ENCODE measurements at regions not wholly inside any gene's neighbourhood (a gene's known extent, or its start where the extent isn't known, plus 50 kb on each side); places are given as distances from the start of the nearest gene placed in this dataset.
"Not testable (repeated sequence)": the region's sequence is repeated elsewhere in the genome, so short reads cannot be mapped to it uniquely, and the experiment has no call there.

DNA sequence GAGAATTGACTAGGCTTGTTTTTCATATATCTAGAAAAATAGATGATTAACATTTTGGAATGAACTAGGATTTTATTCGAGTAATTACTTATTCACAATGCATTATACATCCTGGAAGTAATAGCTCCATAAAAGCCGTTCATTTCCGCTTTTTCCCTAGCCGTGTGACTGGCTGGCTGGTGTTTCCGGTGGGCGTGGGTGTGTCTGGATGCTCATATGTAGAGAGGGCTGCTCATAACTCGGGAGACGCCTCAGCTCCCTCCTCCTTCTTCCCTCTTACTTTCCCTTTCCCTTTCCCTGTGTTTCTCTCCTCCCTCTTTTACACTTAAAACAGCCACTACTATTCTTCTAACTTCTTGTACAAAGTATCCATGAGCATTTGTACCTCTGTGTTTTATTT lies 187.7 kb upstream of the VSTM2A start:
- no peak for DNase-seq (ENCODE audit: low read depth, low spot score)

DNA sequence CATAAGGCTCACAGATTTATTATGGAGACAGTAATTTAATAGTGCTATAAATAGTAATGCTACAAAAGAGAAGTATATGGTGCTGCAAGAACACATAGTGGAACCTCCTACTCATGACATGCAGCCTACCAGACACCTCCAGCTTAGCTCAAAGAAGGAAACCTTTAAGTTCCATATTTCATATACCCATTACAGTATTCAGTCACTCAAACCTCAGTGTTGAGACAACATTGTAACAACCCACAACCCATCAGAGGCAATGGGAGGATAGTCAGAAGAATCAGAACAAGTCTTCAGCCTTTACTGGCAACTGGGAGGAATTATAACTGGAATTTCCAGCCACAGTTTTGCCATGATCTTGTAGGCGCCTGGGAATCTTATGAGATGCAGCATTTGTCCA lies 186.3 kb upstream of the VSTM2A start:
- no peak for DNase-seq (ENCODE audit: low read depth, low spot score)

DNA sequence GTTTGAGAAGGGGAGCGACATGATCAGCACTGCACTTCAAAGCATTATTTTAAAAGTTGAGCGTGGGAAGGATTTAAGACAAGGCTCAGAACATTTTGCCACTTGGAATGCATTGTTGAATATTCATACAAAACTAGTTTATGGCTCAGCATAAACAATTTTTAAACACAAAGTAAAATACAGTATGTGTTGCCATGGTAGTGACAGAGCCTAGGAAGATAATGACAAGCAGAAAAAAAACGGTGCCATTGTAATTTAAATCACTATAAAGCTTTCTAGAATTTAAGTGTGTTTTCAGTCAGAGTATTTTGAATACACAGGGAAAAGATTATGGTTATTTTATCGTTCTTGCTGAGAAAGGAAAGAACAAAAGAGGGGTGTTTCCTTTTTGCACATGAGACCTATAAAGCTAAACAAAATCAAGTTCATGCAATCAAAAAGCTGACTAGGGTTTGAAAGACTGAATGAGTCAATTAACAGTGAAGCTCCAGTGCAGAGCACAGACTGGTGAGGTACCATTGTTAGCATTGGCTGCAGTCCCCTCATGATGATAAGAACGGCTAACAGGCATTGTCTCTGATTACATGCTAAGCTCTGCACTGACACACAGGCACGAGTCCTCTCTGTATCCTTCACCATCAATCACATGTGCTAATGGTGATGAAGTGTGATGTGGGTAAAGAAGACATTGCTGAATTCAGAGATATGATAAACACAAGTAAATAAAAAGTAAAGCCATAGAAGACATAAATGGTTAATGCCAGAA lies 181.9 kb upstream of the VSTM2A start:
- no peak for DNase-seq (ENCODE audit: low read depth, low spot score)

DNA sequence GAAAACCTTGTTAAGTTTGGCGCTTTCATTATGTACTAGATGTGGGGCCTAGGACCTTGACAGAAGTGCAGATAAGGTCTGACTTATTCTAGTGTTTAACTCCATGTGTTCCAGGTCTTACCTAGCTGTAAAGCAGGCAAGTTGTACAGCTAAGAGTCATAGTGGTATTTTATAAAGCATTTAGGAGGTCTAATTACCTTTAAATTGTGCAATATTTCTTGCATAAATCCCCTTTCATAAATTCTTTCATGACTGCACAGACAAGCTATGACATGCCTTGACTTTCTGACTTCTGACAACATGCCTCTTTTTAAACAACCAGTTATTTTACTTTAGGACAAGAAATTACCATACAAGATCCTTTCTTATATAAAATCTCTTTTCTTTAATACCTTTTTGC lies 151.6 kb upstream of the VSTM2A start:
- DNase-seq (ENCODE audit: low read depth, low spot score) = no peak

DNA sequence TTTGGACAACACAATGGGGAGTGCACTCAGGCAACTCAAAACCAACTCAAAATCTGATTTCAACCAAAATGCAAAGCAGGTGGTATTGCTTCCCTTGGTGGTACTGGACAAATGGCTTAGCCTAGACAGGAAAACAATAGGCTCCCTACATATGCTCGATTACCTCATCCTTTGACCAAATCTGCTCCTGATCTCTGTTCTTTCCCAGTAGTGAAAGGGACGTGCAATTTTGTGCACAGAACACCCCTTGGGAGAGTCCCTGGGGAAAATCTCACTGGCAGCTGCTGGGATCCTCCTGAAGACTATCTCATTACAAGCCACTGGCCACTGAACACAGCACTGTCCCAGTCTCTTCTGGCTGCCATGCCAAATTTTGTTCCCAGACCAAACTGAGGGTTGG lies 149.2 kb upstream of the VSTM2A start:
- no peak for DNase-seq (ENCODE audit: low read depth, low spot score)

DNA sequence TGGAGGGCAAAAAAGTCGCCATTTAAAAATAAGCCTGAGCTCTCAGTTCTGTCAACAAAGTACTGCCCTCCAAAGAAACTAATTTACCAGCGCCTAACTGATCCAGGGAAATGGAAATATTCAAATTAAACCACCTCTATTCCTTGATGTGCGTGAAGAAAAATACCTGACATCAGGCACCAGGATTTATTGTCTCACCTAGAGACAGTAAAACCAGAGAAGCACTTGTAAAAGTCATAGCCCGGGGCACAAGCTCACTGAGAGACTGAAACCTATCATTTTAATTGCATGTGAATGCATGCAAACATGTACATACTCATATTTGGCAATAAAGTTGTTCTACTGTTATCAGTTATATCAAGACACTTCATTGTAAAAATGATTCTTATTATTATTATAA lies 147.3 kb upstream of the VSTM2A start:
- no peak for DNase-seq (ENCODE audit: low read depth, low spot score)

DNA sequence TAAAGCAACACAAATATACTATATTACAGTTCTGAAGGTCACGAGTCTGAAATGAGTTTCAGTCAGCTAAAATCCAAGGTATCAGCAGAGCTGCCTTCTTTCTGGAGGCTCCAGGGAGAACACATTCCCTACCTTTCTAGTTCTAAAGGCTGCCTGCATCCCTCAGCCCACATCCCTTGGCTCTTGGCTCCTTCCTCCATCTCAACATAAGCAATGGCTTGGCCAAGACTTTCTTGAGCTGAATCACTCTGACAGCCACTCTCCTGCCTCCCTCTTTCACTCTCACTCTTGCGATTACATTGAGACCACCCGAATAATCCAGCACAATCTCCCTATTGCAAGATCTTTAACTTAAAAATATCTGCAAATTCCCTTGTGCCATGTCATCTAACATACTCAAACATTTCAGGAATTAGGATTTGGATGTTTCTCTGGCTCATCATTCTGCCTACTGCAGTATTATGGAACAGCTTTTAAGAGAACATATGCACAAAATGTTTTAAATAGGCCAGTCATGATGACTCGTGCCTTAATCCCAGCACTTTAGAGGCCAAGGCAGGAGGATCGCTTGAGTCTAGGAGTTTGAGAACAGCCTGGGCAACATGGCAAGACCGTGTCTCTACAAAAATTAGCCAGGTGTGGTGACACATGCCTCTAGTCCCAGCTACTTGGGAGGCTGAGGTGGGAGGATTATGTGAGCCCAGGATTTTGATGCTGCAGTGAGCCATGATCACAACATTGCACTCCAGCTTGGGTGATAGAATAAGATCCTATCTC lies 144.2 kb upstream of the VSTM2A start:
- no peak for DNase-seq (ENCODE audit: low read depth, low spot score)

DNA sequence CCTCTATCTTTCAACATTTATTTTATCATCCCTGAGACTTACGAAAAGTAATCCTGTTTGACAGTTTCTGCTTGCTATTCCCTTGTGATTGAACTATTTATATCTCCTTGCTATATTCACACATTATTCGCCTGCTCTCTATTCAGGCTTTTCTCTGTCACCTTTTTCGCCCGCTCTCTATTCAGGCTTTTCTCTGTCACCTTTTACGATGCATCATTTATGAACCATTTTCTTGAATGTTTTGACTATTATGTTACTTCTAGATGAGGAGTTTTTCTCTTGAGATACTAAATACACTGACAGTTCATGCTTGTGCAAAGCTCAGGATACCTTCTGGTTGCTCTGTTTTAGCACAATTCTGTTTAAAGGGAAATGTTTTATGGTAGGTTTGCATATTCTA lies 143.3 kb upstream of the VSTM2A start:
- DNase-seq (ENCODE audit: low read depth, low spot score) = no peak

DNA sequence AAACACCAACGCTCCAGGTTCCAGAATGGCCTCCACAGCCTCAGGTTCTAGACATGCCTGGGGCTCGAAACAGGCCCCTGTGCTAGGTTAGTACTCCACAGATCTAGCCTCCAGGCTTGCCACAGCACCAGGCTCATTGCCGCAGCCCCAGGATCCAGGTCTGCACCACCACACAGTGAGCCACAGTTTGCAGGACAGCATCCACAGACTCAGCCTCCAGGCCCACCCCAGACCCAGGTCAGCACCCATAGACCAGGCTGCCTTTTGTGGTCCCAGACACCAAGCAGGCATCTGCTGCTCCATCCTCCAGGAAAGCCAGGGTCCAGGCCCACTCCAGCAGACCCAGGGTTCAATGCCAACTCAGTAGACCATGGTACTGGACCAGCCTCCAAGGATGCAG lies 132.3 kb upstream of the VSTM2A start:
- DNase-seq (ENCODE audit: low read depth, low spot score) = no peak

DNA sequence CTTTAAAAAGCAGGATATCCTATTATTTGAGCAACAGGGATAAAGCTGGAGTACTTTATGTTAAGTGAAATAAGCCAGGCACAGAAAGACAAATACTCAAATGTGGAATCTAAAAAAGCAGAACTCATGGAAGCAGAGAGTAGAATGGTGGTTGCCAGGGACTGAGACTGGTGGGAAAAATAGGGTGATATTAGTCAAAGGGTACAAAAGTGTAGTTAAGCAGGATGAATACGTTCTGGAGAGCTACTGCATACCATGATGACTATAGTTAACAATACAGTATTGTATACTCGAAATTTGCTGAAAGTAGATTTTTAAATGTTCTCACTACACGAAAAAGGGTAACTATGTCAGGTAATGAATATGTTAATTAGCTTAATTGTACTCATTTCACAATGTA lies 125.5 kb upstream of the VSTM2A start:
- no peak for DNase-seq (ENCODE audit: low read depth, low spot score)

DNA sequence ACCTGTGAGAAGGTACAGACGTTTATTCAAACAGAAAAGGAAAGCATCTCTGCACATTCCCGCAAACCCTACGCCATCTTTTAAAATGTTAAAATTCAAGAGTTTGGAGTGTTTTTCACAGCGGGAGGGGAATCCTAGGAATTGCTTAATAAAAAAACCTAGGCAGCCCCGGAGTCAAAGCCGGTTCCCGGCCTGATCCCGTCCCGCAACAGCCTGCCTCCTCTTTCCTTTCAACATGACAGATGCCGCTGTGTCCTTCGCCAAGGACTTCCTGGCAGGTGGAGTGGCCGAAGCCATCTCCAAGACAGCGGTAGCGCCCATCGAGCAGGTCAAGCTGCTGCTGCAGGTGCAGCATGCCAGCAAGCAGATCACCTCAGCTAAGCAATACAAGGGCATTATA lies 123.0 kb upstream of the VSTM2A start:
- no peak for DNase-seq (ENCODE audit: low read depth, low spot score)

DNA sequence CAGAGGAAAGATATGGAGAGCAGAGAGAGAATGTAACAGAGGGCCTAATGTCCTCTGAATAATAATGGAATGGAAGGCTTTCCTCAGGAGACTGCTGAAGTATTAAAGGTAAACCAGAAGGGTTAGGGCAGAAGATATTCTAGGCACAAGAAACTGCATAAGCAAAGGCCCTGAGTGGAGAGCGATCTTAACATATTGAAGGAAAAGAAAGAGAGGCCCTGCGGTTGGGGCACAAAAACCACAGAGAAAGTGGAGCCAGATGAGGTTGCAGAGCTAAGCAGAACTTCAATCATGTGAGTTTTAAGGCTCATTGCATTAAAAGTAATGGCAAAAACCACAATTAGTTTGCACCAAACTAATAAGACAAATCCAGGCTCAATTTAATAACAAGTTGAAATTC lies 115.8 kb upstream of the VSTM2A start:
- DNase-seq (ENCODE audit: low read depth, low spot score) = no peak

DNA sequence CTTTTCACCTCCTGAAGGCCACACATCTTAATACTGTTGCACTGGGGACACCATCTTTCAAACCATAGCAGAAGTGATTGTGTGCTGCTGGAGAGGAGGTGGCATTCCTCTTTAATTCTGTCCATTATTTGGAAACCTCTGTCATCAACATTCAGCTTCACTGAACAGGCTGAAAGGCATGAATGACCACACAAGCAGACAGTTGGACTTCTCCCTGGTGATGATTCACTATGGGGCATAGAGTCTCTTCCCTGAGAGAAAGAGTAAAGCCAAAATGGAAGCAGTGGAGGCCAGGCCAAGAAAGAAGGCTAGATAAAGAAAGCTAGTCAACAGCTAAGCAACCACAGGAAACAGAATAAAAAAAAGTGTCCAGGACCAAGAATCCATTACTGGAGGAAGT lies 113.1 kb upstream of the VSTM2A start:
- no peak for DNase-seq (ENCODE audit: low read depth, low spot score)

DNA sequence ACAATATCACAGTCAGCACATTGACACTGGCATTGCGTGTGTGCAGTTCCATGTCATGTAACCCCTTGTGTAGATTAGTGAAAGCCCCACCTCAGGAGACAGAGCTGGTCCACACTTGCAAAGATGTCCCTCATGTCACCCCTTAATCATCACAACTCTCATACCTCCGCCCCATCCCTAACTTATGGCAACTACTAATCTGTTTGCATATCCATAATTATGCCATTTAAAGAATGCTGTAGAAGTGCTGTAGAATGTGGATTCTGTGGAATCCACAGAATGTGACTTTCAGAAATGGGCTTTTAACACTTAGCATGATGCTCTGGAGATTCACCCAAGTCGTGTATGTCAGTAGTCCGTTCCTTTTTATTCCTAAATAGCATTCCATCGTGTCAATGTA lies 102.8 kb upstream of the VSTM2A start:
- DNase-seq (ENCODE audit: low read depth, low spot score) = no peak

DNA sequence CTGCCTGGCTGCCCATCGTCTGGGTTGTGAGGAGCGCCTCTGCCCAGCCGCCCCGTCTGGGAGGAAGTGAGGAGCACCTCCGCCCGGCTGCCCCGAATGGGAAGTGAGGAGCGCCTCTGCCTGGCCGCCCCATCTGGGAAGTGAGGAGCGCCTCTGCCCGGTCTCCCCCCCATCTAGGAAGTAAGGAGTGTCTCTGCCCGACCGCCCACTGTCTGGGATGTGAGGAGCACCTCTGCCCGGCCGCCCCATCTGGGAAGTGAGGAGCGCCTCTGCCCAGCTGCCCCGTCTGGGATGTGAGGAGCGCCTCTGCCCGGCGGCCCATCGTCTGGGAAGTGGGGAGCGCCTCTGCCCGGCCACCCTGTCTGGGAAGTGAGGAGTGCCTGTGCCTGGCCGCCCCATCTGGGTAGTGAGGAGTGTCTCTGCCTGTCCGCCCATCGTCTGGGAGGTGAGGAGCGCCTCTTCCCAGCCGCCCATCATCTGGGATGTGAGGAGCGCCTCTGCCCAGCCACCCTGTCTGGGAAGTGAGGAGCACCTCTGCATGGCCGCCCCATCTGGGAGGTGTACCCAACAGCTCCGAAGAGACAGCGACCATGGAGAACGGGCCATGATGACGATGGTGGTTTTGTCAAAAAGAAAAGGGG lies 98.0 kb upstream of the VSTM2A start:
- not testable (repeated sequence) for DNase-seq (ENCODE audit: low read depth, low spot score)

DNA sequence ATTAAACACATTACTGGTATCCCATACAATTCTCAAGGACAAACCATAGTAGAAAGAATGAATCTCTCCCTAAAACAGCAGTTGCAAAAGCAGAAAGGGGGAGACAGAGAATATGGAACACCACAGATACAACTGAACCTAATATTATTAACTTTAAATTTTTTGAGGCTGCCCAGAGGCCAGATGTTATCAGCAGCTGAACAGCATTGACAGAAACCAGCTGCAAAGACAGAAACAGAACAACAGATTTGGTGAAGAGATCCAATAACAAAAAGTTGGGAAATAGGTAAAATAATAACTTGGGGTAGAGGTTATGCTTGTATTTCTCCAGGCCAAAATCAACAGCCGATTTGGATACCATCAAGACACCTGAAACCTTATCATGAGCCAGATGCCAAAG lies 89.0 kb upstream of the VSTM2A start:
- DNase-seq (ENCODE audit: low read depth, low spot score) = not testable (repeated sequence)

DNA sequence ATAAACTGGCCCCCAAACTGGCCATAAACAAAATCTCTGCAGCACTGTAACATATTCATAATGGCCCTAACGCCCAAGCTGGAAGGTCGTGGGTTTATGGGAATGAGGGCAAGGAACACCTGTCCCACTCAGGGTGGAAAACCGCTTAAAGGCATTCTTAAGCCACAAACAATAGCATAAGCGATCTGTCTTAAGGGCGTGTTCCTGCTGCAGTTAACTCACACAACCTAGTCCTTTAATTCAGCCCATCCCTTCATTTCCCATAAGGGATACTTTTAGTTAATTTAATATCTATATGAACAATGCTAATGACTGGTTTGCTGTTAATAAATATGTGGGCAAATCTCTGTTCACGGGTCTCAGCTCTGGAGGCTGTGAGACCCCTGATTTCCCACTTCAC lies 87.5 kb upstream of the VSTM2A start:
- not testable (repeated sequence) for DNase-seq (ENCODE audit: low read depth, low spot score)

DNA sequence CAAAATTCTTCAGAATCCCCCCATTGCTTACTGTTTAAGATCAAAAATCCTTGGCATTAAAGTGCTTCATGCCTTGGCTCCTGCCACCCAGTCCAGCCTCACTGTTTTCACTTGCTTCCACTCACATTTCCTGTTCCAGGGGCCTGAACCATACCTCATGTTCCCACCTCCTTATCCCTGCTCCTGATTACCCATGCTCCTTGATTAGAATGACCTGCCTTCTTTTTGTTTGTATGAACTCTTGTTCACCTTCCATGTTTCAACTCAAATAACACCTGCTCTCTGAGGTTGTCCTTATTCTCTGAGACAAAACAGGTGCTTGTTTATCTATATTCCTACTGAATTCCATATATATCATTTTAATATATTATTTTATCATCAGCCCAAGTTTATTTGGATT lies 77.1 kb upstream of the VSTM2A start:
- no peak for DNase-seq (ENCODE audit: low read depth, low spot score)

DNA sequence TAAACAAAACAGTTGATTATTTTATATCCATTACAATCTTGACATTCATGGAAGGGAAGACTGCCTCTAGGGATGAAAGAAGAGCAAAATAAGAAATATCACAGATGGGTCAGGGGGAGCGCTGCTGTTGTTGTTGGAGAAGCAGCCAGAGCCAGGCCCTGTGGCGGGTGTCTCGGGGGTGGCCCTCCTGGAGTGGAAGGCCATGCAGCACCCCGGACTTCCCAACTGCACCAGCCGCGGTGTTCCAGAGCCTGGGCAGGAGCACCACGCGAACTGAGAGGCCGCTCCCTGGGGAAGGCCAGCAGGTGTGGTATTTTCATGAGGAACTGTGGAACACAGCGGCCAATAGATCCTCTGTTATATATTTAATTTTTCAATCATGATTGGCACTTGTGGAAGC lies 72.4 kb upstream of the VSTM2A start:
- no peak for DNase-seq (ENCODE audit: low read depth, low spot score)

DNA sequence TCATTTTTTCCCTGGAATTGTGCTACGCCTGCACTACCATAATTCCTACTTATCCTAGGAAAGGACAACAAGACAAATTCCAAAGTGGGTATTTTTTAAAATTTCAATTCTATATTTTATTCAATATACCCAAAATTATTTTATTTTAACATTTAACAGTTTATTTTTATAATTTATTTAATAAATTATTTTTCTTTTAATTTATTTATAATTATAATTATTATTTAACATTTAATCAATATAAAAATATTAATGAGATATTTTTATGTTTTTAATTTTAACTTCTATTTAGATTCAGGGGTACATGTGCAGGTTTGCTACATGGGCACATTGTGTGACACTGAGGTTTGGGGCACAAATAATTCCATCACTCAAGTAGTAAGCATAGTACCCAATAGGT lies 65.6 kb upstream of the VSTM2A start:
- no peak for DNase-seq (ENCODE audit: low read depth, low spot score)

DNA sequence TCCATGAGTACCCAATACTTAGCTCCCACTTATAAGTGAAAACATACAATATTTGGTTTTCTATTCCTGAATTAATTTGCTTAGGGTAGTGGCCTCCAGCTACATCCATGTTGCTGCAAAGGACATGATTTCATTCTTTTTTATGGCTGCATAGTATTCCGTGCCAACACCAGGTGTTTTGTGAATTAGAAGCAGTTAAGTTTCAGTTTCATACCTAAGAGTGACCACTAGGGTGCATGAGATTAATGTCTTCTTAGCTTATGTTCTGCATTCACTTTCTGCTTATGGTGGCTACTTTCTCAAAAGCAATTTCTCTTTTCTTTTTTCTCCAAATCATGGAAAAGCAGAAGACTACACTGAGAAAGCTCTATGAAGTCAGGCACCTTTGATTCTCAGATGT lies 65.1 kb upstream of the VSTM2A start:
- no peak for DNase-seq (ENCODE audit: low read depth, low spot score)

DNA sequence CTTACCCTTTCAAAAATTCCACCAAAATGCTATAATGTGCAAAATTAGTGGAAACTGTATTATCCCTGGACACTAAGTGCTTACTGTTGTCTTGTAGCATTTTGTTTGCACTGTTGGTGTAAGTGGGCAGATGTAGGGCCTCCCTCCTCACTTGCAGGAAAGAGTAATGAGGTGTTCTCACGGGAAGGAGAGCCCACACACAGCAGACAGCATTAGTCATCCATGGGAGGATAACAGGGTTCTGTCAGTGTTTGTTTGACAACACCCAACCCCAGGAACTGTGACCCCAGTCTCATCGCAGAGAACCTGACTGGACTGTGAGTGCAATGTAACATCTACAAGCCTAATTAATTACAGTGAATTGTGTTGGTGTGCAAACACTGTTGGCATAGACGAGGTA lies 58.7 kb upstream of the VSTM2A start:
- DNase-seq (ENCODE audit: low read depth, low spot score) = no peak

DNA sequence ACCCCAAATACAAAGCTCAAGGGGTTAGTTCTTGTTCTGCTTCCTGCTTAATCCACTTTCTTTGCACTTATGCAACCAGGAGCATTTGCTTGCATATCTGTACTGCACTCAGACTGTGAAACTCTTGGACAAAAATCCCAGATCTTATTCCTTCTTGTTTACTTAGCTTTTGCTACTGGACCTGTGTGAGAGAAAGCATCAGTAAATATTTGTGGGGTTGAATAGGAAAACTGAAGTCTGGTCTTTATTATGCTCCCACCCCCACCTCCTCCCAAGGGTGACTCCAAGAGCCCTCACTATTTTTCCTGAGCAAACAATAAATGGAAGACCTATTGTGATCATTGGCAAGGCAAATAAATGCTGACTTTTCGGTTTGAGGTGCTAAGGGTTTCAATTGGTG lies 57.1 kb upstream of the VSTM2A start:
- no peak for DNase-seq (ENCODE audit: low read depth, low spot score)
